Smooth muscle cell (in vitro differentiated cells): ENCODE measurements at regions not wholly inside any gene's neighbourhood (a gene's known extent, or its start where the extent isn't known, plus 50 kb on each side); places are given as distances from the start of the nearest gene placed in this dataset.
"Not testable (repeated sequence)": the region's sequence is repeated elsewhere in the genome, so short reads cannot be mapped to it uniquely, and the experiment has no call there.

Source experiments
- DNase-seq: peaks from one replicate; lab custom pipeline; 2025; ENCODE audit not compliant: unreplicated experiment; lab: John Stamatoyannopoulos, UW
- H2AFZ ChIP-seq: fragments of 200-600 bp; sonication (generic); 2 replicates; pipeline ENCODE4 v1.6.0; 2016; ENCODE audit warnings: antibody characterized with exemption, low read depth, mild to moderate bottlenecking
- H3F3A ChIP-seq: fragments of 200-600 bp; sonication (generic); 2 replicates; pipeline ENCODE4 v1.6.0; 2017; ENCODE audit warnings: antibody characterized with exemption, low read depth
- H3K27ac ChIP-seq: fragments of 200-600 bp; sonication (generic); 2 replicates; pipeline ENCODE4 v1.5.1; 2016; ENCODE audit warnings: low read depth, mild to moderate bottlenecking
- H3K27me3 ChIP-seq: fragments of 200-600 bp; sonication (generic); 2 replicates; pipeline ENCODE4 v1.6.1; 2016; ENCODE audit warnings: low read depth, mild to moderate bottlenecking
- H3K36me3 ChIP-seq: fragments of 200-600 bp; sonication (generic); 2 replicates; pipeline ENCODE4 v1.5.1; 2016; ENCODE audit warnings: low read depth
- H3K4me1 ChIP-seq: fragments of 200-600 bp; sonication (generic); 2 replicates; pipeline ENCODE4 v1.5.1; 2016; ENCODE audit warnings: low read depth
- H3K4me2 ChIP-seq: fragments of 200-600 bp; sonication (generic); 2 replicates; pipeline ENCODE4 v1.6.0; 2016; ENCODE audit warnings: mild to moderate bottlenecking
- H3K4me3 ChIP-seq: fragments of 200-600 bp; sonication (generic); 2 replicates; pipeline ENCODE4 v1.5.1; 2016; ENCODE audit warnings: mild to moderate bottlenecking
- H3K79me2 ChIP-seq: fragments of 200-600 bp; sonication (generic); 2 replicates; pipeline ENCODE4 v1.6.0; 2016; ENCODE audit warnings: low read depth, mild to moderate bottlenecking
- H3K9ac ChIP-seq: fragments of 200-600 bp; sonication (generic); 2 replicates; pipeline ENCODE4 v1.6.0; 2016; ENCODE audit warnings: low read depth
- H3K9me3 ChIP-seq: fragments of 200-600 bp; sonication (generic); replicated peaks from 2 replicates; pipeline ENCODE4 v1.5.1; 2016; ENCODE audit warnings: low read depth
- H4K20me1 ChIP-seq: fragments of 200-600 bp; sonication (generic); 2 replicates; pipeline ENCODE4 v1.6.0; 2016; ENCODE audit warnings: low read depth
- WGBS: methylation state at CpG from one replicate; pipeline ENCODE4 v1.1.7; 2016; ENCODE audit warnings: low lambda C conversion rate; 5-methylcytosine and 5-hydroxymethylcytosine counted together

DNA sequence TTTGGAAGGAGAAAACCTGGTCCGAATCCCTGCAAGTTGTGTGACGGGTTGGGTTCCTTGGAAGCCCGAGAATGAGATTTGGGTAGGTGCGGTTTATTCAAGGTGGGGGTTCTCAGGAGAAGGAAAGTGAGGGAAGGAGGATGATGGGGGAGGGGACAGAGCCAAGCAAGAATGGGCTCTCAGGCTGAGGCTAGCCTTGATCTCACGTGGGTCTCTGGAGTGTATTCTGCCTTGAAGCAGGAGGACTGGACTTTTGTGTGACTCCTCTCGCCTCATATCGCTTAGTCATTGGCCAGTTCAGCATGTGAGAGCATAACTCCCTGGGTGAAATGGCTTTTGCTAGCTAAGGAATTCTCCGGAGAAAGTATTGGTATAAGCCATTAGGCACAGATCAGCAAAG lies 120.9 kb downstream of the NPIPA7 start:
- DNase-seq, H3K9me3 ChIP-seq, H3K27me3 ChIP-seq, H3K4me3 ChIP-seq, H3F3A ChIP-seq, H2AFZ ChIP-seq, H3K4me1 ChIP-seq, H3K36me3 ChIP-seq, H3K79me2 ChIP-seq, H3K27ac ChIP-seq, H4K20me1 ChIP-seq, H3K4me2 ChIP-seq, H3K9ac ChIP-seq: not testable (repeated sequence)
- no CpG with 5 or more reads among the region's 8 CpGs for WGBS

- not testable (repeated sequence) for DNase-seq, H3K4me1 ChIP-seq, H3K36me3 ChIP-seq, H2AFZ ChIP-seq, H3K4me2 ChIP-seq, H3K4me3 ChIP-seq, H3K9me3 ChIP-seq, H4K20me1 ChIP-seq, H3K79me2 ChIP-seq, H3K27me3 ChIP-seq, H3K27ac ChIP-seq, H3K9ac ChIP-seq, H3F3A ChIP-seq
- WGBS, result no CpG with 5 or more reads among the region's 1 CpG
Measured at GRCh38 chr16:16507041-16507440, 128.1 kb downstream of the NPIPA7 start.

DNA sequence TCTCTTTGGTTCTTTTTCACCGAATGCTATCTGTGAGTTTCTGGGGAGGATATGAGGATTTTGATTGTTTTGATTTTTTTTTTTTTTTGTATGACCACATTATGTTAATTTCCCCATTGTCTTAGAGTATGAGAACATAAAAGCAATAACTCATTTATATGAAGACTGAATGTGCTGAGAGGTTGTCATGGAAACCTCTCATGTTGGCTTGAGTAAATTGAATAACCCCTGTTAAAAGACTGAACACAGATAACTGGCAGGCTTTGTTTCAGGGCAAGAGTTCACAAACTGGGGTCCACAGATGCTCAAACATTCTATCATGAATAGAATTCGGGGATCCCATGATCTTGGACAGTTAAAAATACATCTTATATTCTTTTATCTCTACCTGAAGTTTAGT lies 129.4 kb downstream of the NPIPA7 start:
- not testable (repeated sequence) for H3K9ac ChIP-seq, H2AFZ ChIP-seq, H3K4me3 ChIP-seq, H3K36me3 ChIP-seq, H3K4me2 ChIP-seq, H3K4me1 ChIP-seq, H3K27ac ChIP-seq, H3F3A ChIP-seq, DNase-seq, H4K20me1 ChIP-seq, H3K79me2 ChIP-seq, H3K9me3 ChIP-seq, H3K27me3 ChIP-seq
- no CpG with 5 or more reads among the region's 2 CpGs for WGBS

DNA sequence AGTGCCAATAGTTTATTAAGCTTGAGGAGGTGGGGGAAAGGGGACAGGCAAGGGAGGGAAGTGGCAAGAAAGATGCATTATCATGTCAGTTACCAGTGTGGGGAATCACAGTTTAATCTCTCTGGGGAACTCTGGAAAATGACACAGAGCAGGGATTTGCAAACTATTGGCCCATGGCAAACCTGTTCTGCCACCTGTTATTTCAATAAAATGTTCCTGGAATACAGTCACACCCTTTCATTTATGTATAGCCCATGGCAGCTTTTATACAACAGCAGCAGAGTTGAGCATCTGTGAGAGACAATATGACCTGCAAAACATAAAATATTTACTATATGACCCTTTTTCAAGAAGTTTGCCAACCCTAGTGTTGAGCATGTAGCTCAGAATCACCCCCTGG lies 140.5 kb downstream of the NPIPA7 start:
- not testable (repeated sequence) for H3K4me2 ChIP-seq, H3K4me3 ChIP-seq, H3K9me3 ChIP-seq, H3K27me3 ChIP-seq, H3F3A ChIP-seq, H3K27ac ChIP-seq, H2AFZ ChIP-seq, H3K79me2 ChIP-seq, H3K36me3 ChIP-seq, DNase-seq, H3K9ac ChIP-seq, H3K4me1 ChIP-seq, H4K20me1 ChIP-seq

GRCh38 chr16:16521239-16522002 lies 142.5 kb downstream of the NPIPA7 start:
- H3K4me3 ChIP-seq, H3K27ac ChIP-seq, H3K27me3 ChIP-seq, H2AFZ ChIP-seq, H3K79me2 ChIP-seq, H4K20me1 ChIP-seq, H3K4me2 ChIP-seq, H3F3A ChIP-seq, H3K36me3 ChIP-seq, DNase-seq, H3K9ac ChIP-seq, H3K9me3 ChIP-seq, H3K4me1 ChIP-seq: not testable (repeated sequence)
- WGBS, result 100% methylated on average over 2 of the region's 12 CpGs

- not testable (repeated sequence) for H3K79me2 ChIP-seq, H3K27me3 ChIP-seq, H4K20me1 ChIP-seq, H3F3A ChIP-seq, H3K4me2 ChIP-seq, H3K4me3 ChIP-seq, H3K27ac ChIP-seq, DNase-seq, H3K9ac ChIP-seq, H3K36me3 ChIP-seq, H3K4me1 ChIP-seq, H2AFZ ChIP-seq, H3K9me3 ChIP-seq
- WGBS, result 83% methylated on average over 1 of the region's 13 CpGs
Measured at GRCh38 chr16:16526998-16527397, 148.1 kb downstream of the NPIPA7 start.
